Muscle of leg (tissue), 3 donors: ENCODE measurements at regions not wholly inside any gene's neighbourhood (a gene's known extent, or its start where the extent isn't known, plus 50 kb on each side); places are given as distances from the start of the nearest gene placed in this dataset.
A peak's percentile ranks its signal among the peaks of the same experiment; 100 is the strongest.

ENCODE experiments used
- DNase-seq: peaks from one replicate; pipeline ENCODE4 v3.0.0; 2013
- H3K27ac ChIP-seq: one replicate; pipeline ENCODE4 v1.5.1; 2013; ENCODE audit warnings: mild to moderate bottlenecking, low read length, control low read depth
- H3K27me3 ChIP-seq: one replicate; pipeline ENCODE4 v1.6.1; 2013; ENCODE audit warnings: low read length; ENCODE audit not compliant: control insufficient read depth, insufficient read depth
- H3K36me3 ChIP-seq: one replicate; pipeline ENCODE4 v1.6.1; 2013; ENCODE audit warnings: low read length; ENCODE audit not compliant: control insufficient read depth, insufficient read depth
- H3K4me1 ChIP-seq: one replicate; pipeline ENCODE4 v1.6.1; 2013; ENCODE audit warnings: low read length; ENCODE audit not compliant: control insufficient read depth, insufficient read depth
- H3K4me3 ChIP-seq: one replicate; pipeline ENCODE4 v1.5.1; 2013; ENCODE audit warnings: low read length, control low read depth
- H3K9me3 ChIP-seq: replicated peaks from 2 replicates; pipeline ENCODE4 v1.6.1; 2013; ENCODE audit warnings: low read depth, low read length; ENCODE audit not compliant: control insufficient read depth
- WGBS: methylation state at CpG from one replicate; pipeline ENCODE4 v1.1.5; 2013; ENCODE audit warnings: missing lambda C conversion rate; ENCODE audit not compliant: insufficient coverage; 5-methylcytosine and 5-hydroxymethylcytosine counted together

DNA sequence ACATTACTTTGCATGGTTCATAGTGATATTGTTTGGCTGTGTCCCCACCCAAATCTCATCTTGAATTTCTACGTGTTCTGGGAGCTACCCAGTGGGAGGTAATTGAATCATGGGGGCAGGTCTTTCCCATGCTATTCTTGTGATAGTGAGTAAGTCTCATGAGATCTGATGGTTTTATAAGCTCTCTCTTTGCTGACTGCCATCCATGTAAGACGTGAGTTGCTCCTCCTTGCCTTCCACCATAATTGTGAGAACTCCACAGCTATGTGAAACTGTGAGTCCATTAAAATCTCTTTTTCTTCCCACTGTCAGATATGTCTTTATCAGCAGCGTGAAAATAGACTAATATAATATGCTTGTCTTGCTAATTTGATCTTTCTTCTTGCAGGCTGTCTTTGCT is 200.4 kb upstream of the NOX3 start:
- Histone ChIP-seq H3K27ac (no peak overlapping the region), H3K4me1 (no peaks in the 10 kb centered on the region), H3K27me3 (no peaks in the 10 kb centered on the region), H3K36me3 (no peaks in the 10 kb centered on the region), H3K9me3 (no peaks in the 10 kb centered on the region), H3K4me3 (no peak overlapping the region)
- WGBS: no CpG with 5 or more reads among the region's 3 CpGs
- DNase-seq: no peak

DNA sequence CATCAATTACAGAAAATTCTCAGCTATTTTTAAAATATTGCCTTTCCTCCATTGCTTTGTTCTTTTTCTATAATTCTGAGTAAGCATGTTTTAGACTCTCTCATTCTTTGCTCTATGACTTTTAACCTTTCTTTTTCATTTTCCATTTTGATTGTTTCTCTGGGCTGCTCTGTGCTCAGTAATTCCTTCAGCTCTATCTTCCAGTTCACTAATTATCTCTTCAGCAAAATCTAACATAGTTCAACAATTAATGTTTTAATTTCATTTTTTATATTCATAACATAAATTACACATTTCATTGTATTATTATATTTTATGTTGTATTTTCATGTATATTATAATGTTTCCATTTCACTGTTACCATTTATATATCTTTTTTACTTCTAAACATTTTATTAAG is 198.8 kb upstream of the NOX3 start:
- no peaks in the 10 kb centered on the region for H3K4me1 ChIP-seq
- H3K27ac ChIP-seq: no peak overlapping the region
- H3K36me3 ChIP-seq: no peaks in the 10 kb centered on the region
- no peak for DNase-seq
- H3K27me3 ChIP-seq: no peaks in the 10 kb centered on the region
- H3K4me3 ChIP-seq: no peak overlapping the region
- no peaks in the 10 kb centered on the region for H3K9me3 ChIP-seq

DNA sequence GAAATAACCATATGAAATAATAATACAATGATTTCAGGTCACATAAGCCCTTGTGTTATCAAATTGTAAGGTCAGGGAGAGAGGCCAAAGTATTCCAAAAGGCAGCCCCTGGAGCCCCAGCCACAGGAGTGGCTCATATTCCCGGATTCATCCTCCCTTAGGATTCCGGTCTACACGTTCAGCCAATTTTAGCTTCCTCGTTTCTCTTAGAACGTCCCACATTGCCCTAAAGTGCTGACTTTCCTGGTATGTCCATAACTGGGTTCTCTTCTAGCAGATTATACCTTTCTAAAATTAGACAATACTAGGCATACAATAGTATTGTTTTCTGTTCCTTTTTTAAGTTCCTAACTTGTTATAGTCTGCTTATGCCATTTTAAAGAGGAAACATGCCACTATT is 192.7 kb upstream of the NOX3 start:
- H3K4me3 ChIP-seq: no peak overlapping the region
- H3K36me3 ChIP-seq: no peaks in the 10 kb centered on the region
- DNase-seq: peak; percentile 4
- H3K9me3 ChIP-seq: no peaks in the 10 kb centered on the region
- H3K27ac ChIP-seq: no peak overlapping the region
- 17% methylated on average over 3 of the region's 5 CpGs for WGBS
- H3K4me1 ChIP-seq: no peaks in the 10 kb centered on the region
- no peaks in the 10 kb centered on the region for H3K27me3 ChIP-seq

DNA sequence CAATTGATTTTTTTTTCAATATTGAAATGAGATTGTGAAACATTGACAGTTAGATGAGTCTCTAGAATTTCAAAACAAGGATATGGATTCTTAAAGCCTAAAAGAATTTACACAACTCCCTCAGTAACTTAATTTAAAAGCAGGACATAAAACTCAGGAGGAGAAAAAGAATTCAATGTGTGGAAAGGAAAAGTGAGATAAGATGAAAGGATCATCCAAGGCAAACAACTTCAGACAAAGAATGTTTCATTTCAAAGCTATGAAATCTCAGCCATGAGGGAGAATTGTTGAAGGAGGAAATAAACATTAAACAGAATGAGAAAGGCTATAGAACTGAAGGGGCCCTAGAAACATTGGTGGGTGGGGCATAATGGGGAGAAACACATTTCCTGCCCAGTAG is 191.7 kb upstream of the NOX3 start:
- no peaks in the 10 kb centered on the region for H3K9me3 ChIP-seq
- no peaks in the 10 kb centered on the region for H3K4me1 ChIP-seq
- no peak overlapping the region for H3K27ac ChIP-seq
- no peaks in the 10 kb centered on the region for H3K27me3 ChIP-seq
- H3K4me3 ChIP-seq: no peak overlapping the region
- no peaks in the 10 kb centered on the region for H3K36me3 ChIP-seq
- no peak for DNase-seq

DNA sequence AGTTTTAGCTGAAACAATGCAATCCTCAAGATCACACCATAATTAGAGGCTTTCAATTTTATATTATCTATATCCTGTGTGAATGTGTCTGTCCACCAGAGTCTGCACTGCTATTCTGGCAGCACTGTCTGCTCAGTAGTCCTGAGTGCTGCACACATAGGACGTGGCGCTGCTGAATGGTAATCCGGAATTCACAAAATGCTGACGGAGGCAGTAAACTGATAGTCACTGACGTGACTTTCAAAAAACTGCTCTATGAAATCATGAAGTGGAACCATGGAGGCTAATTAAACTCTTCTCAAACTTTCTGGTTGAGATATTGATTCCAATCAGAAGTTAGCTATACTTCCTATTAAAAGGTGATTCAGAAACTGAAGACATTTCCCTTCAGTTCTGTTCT is 190.8 kb upstream of the NOX3 start:
- Histone ChIP-seq H3K27me3 (no peaks in the 10 kb centered on the region), H3K27ac (no peak overlapping the region), H3K36me3 (no peaks in the 10 kb centered on the region), H3K9me3 (no peaks in the 10 kb centered on the region), H3K4me1 (no peaks in the 10 kb centered on the region), H3K4me3 (no peak overlapping the region)
- peak; percentile 23 for DNase-seq
- 38% methylated on average over 2 of the region's 5 CpGs for WGBS

DNA sequence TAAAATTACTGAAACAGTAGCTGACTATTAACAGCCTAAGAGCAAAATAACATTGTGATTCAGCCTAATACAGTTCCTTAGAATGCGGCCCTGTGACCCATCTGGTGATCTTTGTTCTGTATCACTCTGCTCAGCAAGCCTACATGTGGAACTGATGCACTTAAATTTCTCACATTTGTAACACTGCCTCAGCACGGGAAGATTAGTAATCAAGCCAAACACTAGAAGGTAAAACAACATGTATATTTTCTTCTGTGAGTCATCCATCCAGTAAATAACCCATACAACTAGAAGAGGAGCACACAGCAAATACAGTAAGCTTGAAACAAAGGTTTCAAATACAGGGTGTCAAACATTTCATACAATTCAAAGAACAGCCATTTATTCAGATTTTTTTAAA is 189.7 kb upstream of the NOX3 start:
- DNase-seq: no peak
- no peaks in the 10 kb centered on the region for H3K9me3 ChIP-seq
- no peak overlapping the region for H3K27ac ChIP-seq
- no peaks in the 10 kb centered on the region for H3K27me3 ChIP-seq
- 67% methylated on average over 1 of the region's 2 CpGs for WGBS
- H3K4me1 ChIP-seq: no peaks in the 10 kb centered on the region
- no peak overlapping the region for H3K4me3 ChIP-seq
- no peaks in the 10 kb centered on the region for H3K36me3 ChIP-seq

DNA sequence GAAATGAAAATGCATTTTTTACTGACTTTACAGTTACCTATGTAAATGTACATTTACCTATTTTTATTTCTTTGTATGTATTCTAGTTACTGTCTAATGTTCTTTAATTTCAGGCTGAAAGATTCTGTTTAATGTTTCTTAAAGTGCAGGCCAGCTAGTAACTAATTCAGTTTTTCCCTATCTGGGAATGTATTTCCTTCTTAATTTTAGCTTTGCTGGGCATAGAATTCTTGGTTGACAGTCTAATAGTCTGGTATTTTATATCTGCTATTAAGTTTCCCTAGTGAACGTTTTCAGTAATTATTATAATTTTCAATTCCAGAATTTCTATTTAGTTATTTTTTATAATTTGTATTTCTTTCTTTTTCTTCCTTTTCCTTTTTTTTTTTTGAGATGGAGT is 186.0 kb upstream of the NOX3 start:
- H3K36me3 ChIP-seq: no peaks in the 10 kb centered on the region
- H3K4me3 ChIP-seq: no peak overlapping the region
- H3K4me1 ChIP-seq: no peaks in the 10 kb centered on the region
- no peak for DNase-seq
- H3K27me3 ChIP-seq: no peaks in the 10 kb centered on the region
- no peaks in the 10 kb centered on the region for H3K9me3 ChIP-seq
- no peak overlapping the region for H3K27ac ChIP-seq
- no CpG with 5 or more reads among the region's 1 CpG for WGBS

DNA sequence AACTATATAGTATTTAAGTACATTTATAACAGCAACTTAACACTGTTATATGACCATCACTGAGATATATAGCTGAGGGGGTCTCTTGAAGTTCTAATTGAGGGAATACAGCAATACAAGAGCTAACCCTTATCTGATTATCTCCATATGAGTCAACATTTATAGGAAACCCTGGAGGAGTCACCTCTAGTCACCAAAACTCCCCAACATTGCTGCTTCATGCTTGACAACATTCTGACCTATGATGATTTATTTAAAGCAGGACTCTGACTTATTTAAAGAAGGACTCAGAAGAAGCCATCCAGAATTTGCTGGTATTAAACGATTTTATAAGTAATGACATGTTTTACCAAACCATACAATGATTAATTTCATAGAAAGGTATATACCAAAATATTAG is 182.6 kb upstream of the NOX3 start:
- no peak overlapping the region for H3K27ac ChIP-seq
- H3K27me3 ChIP-seq: no peaks in the 10 kb centered on the region
- no peaks in the 10 kb centered on the region for H3K9me3 ChIP-seq
- no peaks in the 10 kb centered on the region for H3K4me1 ChIP-seq
- WGBS: no CpG with 5 or more reads among the region's 1 CpG
- DNase-seq: no peak
- no peak overlapping the region for H3K4me3 ChIP-seq
- no peaks in the 10 kb centered on the region for H3K36me3 ChIP-seq

DNA sequence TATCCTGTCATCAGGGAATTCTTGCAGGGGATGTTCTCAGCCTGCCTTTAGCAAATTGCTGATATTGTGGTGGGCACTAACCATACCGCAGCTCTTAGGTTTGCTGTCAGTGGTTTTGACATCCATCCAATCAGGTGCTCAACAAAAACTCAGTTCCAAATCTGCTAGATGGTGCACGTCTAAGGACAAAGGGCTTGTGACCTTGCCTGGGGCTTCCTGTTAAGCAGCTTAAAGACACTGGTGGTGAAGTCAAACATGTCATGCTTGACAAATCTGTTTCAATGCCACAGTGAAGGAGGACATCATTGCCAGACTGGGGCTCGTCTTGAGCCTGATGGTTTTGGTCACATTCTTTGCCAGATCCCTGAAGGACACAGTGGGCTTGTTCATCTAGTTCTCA is 179.8 kb upstream of the NOX3 start:
- no peak for DNase-seq
- Histone ChIP-seq H3K9me3 (no peaks in the 10 kb centered on the region), H3K27me3 (no peaks in the 10 kb centered on the region), H3K4me3 (no peak overlapping the region), H3K36me3 (no peaks in the 10 kb centered on the region), H3K4me1 (no peaks in the 10 kb centered on the region), H3K27ac (no peak overlapping the region)
- WGBS: 79% methylated on average over 2 of the region's 3 CpGs

DNA sequence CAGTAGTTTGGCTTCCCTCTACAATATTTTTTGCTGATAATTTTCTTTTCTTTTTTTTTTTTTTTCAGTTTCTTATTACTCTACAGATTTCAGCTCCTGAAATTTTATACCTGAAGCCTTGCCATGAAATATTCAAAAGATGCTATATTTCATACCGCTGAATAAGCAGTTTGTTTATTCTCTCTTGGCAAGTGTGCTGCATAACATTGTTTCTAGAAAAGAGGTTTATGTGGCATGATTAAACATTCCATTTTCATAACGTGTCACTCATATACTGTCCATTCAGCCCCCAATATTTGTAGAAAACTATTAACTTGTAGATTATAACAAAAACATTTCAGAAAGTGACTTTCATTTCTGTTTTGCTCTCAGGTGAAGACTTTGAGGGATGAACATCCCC is 174.4 kb upstream of the NOX3 start:
- Histone ChIP-seq H3K4me1 (no peaks in the 10 kb centered on the region), H3K9me3 (no peaks in the 10 kb centered on the region), H3K27ac (no peak overlapping the region), H3K27me3 (no peaks in the 10 kb centered on the region), H3K36me3 (no peaks in the 10 kb centered on the region), H3K4me3 (no peak overlapping the region)
- WGBS: no CpG with 5 or more reads among the region's 2 CpGs
- no peak for DNase-seq

DNA sequence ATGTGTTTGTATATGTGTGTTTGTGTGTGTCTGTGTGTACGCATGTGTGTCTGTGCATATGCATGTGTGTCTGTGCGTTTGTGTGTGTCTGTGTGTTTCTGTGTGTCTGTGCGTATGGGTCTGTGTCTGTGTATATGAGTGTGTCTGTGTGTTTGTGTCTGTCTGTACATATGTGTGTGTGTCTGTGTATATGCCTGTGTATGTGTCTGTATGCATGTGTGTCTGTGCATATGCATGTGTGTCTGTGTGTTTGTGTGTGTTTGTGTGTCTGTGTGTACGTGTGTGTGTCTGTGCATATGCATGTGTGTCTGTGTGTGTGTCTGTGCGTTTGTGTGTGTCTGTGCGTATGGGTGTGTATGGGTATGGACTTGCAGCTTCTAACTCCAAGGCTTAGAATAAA is 174.0 kb upstream of the NOX3 start:
- Histone ChIP-seq H3K27ac (no peak overlapping the region), H3K4me1 (no peaks in the 10 kb centered on the region), H3K36me3 (no peaks in the 10 kb centered on the region), H3K4me3 (no peak overlapping the region), H3K9me3 (no peaks in the 10 kb centered on the region), H3K27me3 (no peaks in the 10 kb centered on the region)
- 89% methylated on average over 3 of the region's 6 CpGs for WGBS
- no peak for DNase-seq
